Fibroblast of skin of right quadriceps (primary cell): ENCODE measurements at regions not wholly inside any gene's neighbourhood (a gene's known extent, or its start where the extent isn't known, plus 50 kb on each side); places are given as distances from the start of the nearest gene placed in this dataset.
A peak's percentile ranks its signal among the peaks of the same experiment; 100 is the strongest.
"Not testable (repeated sequence)": the region's sequence is repeated elsewhere in the genome, so short reads cannot be mapped to it uniquely, and the experiment has no call there.

Source experiments
- DNase-seq: peaks from one replicate; pipeline ENCODE4 v3.0.0-alpha.2; 2013

DNA sequence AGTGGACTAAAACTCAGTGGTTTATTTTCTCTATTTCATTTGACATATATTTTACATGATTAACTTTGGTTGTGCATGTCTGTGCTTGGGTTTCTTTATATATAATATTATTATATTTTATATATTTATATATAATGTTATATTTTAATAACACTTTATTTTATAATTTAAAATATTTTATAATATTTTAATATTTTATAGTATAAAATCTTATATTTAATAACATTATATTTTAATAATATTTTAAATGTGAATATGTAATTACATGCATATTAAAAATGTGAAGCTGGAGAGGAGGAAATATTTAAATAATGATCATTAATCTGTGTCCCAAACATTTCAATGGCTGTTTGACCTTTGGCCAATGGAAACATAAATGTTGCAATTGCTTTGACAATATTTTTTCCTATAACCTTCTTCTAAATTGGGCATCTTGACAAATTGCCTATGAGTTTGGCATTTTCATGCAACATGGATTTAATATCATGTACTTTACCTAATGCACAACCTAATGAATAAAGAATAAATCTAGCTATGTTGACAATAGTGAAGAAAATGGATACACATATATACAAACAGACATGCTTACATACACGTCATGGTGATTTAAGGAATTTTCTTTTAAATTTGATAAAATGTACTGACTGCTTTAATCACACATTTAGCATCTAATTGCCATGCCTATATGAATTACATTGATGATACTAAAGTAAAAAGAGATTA, 607.1 kb downstream of the SLITRK6 start:
- DNase-seq: no peak

DNA sequence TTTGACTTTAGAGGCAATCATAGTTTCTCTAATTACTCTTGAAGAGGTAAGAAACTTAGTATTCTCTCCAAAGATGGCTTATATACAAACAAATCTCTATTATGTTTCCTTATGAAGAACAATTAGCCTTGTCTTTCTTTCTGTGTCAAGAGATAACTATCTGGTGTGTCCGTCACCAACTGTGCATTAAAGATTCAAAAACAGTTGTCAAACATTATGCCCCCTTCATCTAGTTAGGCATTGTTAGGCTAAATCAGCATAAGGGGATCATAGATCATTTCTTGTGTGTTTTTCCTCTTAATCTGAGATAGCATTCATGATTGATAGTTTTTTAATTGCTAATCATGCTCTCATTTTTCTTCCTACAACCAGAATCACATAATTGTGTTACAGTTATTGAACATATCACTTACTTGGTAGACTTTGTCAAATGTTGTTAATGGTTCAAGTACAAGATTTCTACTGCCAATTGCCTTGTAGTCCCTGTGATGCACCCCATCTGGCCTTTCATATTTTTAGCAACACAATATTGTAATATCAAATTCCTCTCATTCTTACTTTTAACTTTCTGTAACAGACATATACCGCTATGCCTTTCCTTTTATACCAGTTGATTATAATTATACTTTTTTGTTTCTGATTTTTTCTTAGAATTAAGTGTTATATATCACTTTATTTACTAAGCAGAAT, 612.7 kb downstream of the SLITRK6 start:
- DNase-seq: no peak

DNA sequence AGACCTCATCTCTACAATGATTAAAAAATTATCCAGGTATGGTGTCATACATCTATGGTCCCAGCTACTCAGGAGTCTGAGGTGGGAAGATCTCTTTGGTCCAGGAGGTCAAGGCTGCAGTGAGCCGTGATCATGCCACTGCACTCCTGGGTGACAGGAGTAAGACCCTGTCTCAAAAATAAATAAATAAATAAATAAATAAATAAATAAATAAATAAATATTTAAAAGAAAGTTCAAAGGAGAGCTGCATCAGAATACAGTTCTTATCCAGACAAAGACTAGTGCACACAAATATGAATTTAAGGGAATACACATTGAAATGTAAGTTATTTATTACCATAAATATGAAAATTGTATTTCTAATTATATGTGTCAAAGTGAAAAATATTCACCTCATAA, 624.9 kb downstream of the SLITRK6 start:
- no peak for DNase-seq

- DNase-seq: no peak
Measured at GRCh38 chr13:85170372-85170771, 628.8 kb downstream of the SLITRK6 start.

DNA sequence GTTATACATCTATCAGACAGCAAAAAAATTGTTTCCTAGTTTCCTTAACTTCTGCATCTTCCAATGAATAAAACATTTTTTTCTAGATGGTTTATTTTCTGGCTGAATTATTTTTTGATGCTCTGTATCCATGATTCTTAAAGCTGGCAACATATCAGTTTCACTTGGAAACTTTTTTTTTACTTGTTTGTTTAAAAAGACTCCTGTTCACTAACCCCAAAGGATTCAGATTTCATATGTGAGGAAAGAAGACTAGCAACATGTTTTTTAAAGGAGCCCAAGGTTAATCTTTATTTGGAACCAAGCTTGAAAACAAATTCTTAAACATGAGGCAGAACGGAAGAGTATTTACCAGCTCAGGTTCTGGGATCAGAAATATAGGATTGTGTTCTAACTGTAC, 632.3 kb downstream of the SLITRK6 start:
- no peak for DNase-seq

GRCh38 chr13:85163063-85163462, 636.2 kb downstream of the SLITRK6 start:
- DNase-seq: no peak

DNA sequence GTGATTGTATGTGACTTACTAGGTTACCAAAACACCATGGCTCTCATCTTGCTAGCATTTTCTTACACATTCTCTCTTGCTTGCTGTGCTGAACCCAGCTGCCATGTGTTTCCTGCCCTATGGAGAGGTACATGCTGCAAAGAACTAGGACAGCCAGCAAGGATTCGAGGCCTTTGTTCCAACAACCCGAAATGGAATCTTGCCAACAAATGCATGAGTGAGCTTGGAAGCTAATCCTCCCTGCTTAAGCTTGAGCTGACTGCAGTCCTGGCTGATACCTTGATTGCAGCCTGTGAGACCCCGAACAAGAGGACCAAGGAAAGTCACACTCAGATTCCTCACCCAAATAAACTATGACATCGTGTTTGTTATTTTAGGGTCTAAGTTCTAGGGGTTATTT, 651.2 kb downstream of the SLITRK6 start:
- DNase-seq: peak; percentile 6

DNA sequence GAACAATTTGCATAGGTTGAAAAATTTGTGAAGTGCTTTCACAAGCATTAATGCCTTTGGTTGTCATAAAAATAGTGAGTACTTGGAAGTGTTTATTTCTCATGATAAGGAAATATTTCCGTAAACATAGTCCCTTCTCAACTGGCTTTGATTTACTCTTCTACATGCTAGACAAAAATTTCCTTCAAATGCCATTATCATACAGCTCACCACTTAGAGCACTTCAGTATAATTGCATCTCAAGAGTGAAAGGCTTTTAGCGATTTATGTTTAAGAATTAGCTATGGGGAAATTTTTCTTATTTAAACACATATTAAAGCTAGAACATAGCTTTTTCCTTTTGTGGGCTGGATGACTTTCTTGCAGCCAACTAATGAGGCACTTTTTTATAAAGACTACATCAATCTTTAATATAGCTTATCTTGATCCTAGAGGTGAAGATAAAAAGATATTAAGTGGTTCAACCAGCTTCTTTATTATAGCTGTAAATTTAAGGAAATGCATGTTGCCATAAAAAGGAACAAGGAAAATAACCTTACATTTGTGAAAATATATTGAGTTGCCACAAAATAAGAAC, 656.8 kb downstream of the SLITRK6 start:
- DNase-seq: no peak

DNA sequence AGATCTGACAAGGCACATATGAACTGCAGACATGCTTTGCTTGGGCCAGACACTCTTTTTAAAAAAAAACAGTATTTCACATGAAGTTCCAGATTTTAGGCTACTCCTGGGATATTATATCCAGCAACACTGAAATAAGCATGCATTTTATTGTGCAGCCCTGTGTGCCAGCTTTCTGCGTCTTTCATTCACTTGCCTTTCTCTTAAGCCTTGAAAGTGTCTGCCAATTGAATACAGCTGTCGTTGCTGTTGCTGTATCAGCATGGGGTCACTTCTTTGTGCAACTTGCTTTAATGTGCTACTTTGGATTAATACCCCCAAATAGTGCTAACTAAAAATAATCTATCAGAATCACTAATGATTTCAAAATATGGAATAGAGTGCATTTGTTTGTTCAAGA, 657.8 kb downstream of the SLITRK6 start:
- no peak for DNase-seq

DNA sequence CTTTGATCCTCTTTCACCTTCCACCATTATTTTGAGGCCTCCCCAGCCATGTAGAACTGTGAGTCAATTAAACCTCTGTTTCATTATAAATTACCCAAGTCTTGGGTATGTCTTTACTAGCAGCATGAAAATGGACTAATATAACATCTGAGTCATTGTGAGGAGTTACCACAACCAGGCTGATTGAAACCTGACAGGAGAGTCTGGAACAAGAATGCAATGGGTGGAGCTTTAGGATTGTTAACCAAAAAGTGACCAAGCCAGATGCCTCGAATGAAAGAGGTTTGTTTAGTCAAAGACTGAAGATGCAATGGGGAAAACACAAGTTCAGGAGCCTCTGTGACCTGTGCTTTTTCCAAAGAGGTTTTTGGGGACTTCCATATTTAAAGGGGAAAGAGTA, 659.0 kb downstream of the SLITRK6 start:
- peak; percentile 1 for DNase-seq

DNA sequence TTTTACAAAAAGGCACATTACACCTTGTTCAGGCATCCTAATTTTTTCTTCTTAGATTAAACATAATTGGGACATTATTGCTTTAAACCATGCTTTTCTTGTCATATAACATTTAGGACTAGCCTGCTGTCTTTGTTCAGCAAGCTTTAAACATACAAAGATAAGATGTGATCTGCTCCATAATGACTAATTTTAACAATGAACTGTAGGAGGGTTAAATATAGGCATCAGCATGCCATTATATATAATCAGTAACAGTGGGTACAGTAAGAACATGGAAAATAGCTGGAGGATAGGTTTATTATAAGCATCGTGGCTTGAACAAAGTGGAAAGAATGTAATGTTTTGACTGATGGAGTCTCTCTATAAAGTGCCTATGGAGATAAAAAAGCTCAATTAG, 661.7 kb downstream of the SLITRK6 start:
- no peak for DNase-seq

DNA sequence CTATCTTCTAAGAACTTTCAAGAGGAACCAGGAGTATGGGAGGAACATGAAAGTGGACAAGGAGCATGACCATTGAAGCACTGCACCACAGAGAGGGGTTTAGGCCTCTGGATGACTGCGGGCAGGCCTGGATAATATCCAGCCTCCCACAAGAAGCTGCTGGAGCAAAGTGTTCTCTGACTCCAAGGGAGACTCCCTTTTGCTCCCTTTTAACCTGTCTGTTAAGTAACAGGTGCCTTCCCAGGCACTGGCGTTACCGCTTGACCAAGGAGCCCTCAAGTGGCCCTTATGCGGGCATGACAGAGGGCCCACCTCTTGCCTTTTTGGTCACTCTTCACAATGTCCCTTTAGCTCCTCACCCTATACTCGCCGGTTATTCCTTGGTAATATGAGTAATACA, 666.2 kb downstream of the SLITRK6 start:
- DNase-seq: no peak

DNA sequence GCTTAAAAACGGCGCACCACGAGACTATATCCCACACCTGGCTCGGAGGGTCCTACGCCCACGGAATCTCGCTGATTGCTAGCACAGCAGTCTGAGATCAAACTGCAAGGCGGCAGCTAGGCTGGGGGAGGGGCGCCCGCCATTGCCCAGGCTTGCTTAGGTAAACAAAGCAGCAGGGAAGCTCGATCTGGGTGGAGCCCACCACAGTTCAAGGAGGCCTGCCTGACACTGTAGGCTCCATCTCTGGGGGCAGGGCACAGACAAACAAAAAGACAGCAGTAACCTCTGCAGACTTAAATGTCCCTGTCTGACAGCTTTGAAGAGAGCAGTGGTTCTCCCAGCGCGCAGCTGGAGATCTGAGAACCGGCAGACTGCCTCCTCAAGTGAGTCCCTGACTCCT, 675.7 kb downstream of the SLITRK6 start:
- DNase-seq: not testable (repeated sequence)

DNA sequence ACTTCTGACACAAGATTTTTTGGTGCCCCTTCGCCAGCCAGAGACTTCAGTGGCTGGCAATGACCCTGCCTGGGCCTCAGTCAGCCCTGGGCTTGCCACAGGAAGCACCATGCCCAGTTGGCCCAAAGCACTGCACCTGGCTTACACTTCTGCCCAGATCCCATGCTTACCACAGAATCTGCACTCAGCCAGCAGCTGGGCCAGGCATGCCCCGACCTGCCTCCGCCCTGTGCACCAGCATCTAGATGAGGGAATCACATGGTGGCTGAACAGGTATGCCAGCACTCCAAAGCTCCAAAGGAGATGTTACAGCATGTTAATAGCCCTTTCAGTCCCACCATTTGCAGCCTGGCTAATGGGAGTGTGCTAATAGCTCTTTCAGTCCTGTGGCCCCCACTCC, 690.9 kb downstream of the SLITRK6 start:
- DNase-seq: no peak

DNA sequence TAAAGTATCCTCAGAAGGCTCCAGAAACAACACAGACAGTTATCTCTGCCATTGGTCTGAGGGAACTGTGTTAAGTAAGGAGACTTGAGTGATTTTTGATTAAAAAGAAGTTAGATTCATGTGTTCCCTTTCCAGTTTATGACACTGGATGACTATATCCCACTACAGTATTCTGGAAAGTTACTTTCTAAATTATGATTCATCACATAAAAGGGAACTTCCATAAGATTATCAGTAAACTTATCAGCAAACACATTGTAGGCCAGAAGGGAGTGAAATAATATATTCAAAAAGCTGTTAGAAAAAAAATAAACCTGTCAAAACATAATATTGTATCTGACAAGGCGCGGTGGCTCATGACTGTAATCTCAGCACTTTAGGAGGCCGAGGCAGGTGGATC, 700.0 kb downstream of the SLITRK6 start:
- DNase-seq: no peak

GRCh38 chr13:85095418-85096272, 703.6 kb downstream of the SLITRK6 start:
- DNase-seq: no peak

DNA sequence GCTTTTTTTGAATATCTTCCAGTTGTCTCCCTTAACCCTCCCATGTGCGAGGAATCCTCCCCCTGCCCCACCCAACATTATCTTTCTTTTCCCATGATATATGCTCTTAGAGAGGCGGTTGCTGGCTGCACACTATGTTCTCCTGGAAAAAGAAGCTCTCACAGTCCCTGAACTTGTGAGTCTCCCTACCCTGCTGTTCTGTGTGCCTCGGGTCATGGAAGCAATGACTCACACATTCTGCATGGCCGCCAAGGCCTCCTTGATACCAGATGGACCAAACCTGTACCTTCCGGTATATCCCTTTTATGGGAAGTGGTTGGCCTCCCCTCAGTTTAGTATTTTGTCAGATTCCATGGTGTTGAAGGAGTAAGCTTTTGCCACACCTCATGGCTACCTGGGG, 705.4 kb downstream of the SLITRK6 start:
- DNase-seq: peak; percentile 4

DNA sequence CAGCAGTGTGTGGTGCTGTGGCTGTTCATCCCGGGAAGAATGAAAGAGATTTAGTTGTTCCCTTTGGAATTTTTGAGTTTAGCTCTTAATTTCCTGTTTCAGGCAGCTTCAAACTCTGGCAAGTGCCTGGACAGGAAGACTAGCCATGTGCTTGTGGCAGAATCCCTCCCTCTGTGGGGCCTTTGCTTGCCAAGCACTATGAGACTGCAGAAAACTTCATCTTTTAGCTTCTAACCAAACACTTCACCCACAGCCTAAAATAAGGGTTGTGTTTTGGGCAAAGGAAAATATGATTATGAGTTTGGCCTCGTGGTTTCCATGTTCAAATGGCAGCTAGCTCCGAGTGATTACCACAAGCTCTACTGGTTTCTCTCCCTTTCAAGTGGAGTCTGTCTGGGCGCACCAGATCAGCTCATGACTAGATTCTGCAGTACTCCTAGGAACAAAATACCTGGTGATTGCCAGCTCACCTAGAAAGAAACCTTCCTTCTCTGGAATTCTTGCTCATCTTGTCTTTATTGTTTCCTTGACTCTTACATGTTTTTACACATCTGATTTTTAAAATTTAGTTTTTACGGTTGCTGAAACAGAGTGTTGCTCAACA, 707.5 kb downstream of the SLITRK6 start:
- no peak for DNase-seq

DNA sequence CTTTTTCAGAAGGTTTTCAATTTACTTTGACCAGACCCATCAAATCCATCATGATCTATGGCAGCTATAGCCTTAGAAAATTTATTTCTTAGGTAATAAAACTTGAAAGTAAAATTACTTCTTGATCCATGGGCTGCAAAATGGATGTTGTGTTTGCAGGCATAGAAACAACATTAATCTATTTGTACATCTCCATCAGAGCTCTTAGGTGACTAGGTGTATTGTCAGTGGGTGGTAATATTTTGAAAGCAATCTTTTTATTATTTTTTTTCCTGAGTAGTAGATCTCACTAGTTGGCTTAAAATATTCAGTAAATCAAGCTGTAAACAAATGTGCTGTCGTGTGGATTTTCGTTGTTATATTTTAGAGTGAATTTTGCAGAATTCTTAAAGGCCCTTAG, 710.0 kb downstream of the SLITRK6 start:
- no peak for DNase-seq

- DNase-seq: no peak
Measured at GRCh38 chr13:85080691-85081090, 718.5 kb downstream of the SLITRK6 start.

DNA sequence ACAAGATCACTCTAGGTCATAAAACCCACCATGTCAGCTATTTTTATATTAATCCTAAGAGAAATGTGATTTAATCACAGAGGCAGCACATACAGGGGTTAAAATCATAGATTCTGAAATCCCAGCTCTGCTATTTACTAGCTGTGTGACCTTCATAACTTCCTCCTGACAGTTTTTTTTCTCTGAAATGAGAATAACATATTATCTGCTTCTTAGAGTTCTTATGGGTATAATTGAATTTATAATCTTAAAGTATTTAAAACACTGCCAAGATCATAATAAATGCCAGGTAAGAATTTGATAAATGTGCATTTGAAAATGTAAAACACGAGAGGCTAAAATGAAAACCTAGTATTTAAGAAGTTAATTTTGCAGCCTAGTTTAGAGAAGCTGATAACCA, 722.9 kb downstream of the SLITRK6 start:
- no peak for DNase-seq

GRCh38 chr13:85074543-85075313, 724.5 kb downstream of the SLITRK6 start:
- no peak for DNase-seq
